ENCODE measurements at regions not wholly inside any gene's neighbourhood (a gene's known extent, or its start where the extent isn't known, plus 50 kb on each side); places are given as distances from the start of the nearest gene placed in this dataset.

DNA sequence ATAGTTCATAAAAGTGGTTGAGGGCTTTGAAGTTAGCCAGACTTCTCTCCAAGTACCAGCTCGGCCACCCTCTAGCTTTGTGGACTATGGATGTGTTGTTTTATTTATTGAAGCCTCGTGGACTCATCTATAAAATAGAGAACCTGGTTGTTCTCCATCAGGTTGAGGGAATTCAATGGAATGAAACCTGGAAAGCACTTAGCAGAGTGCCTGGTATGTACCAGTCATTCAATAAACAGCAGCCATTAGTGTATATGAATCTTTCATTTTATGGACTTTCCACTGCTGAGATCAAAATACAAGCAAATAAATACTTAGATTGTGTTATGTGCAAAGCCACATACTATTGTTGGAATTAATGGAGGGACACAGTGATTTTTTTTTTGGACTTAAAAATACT, 206.8 kb downstream of the SOX4 start:
- TF ChIP-seq, protein P1, sequence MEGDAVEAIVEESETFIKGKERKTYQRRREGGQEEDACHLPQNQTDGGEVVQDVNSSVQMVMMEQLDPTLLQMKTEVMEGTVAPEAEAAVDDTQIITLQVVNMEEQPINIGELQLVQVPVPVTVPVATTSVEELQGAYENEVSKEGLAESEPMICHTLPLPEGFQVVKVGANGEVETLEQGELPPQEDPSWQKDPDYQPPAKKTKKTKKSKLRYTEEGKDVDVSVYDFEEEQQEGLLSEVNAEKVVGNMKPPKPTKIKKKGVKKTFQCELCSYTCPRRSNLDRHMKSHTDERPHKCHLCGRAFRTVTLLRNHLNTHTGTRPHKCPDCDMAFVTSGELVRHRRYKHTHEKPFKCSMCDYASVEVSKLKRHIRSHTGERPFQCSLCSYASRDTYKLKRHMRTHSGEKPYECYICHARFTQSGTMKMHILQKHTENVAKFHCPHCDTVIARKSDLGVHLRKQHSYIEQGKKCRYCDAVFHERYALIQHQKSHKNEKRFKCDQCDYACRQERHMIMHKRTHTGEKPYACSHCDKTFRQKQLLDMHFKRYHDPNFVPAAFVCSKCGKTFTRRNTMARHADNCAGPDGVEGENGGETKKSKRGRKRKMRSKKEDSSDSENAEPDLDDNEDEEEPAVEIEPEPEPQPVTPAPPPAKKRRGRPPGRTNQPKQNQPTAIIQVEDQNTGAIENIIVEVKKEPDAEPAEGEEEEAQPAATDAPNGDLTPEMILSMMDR (IDR thresholded peaks at IDR 0.05): no peak
- TF ChIP-seq POLR2A (IDR thresholded peaks at IDR 0.05) (no peak), EP300 (IDR thresholded peaks at IDR 0.05) (no peak)
